ENCODE measurements at regions not wholly inside any gene's neighbourhood (a gene's known extent, or its start where the extent isn't known, plus 50 kb on each side); places are given as distances from the start of the nearest gene placed in this dataset.

DNA sequence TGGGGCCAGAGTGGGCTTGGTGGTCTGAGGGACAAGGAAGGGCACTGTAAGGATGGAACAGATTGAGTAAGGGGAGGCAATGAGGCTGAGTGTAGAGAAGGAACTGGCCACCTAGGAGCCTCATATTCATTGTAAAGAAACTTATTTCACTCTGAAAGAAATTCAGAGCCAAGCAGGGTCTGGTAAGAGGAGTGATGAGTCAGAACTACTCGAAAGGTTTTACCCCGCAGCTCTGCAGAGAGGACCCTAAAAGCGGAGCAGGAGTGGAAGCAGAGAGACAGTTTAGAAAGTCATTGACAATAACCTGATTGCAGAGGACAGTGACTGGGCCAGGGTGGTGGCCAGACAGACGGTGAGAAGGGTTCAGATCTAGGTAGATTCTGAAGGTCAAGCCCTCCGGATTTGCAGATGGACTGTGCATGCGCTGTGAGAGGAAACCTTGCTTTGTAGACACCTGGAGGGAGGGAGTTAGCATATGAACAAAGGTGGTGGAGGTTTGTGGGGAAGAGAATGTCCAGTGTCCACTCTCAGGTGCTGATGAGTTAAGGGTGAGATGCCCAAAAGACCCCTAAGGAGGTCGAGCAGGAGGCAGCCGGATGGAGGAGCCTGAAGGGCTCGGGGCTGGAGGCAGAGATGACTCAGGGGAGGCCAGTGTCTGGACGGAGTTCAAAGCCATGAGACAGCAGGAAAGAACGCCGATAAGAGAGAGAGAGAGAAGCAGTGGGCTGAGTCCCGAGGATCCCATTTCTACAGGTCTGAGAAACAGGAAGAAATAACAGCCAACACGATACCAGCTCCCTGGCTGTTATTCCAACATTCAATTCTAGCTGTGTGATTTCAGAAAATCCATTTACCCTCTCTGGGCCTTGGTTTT, 546.0 kb downstream of the BRD1 start (continued):
- TF ChIP-seq ZNF462 (CRISPR knock-in tag; IDR thresholded peaks at IDR 0.05) = no peak

DNA sequence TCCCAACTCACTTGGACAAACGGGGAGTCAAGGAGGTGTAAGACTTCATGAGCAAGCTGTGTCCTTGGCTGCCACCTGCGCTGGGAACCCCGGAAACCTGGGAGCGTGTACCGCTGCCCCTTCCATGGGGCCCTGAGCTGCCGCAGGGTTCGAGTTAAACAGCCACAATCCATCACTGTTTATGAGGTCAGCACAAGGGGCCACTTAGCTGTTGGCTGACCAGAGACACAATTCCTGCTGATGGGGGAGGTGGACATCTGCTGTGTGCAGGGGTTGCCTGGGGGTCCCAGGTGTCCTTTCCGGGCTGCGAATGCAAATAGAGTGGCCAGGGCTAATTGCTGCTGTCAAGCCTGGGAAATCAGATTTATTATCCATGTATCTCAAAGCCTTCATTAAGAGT, 549.3 kb downstream of the BRD1 start:
- Histone ChIP-seq H2AFZ (no peak overlapping the region), H3K27ac (ENCODE audit: low read depth) (no peak overlapping the region), H3K27me3 (ENCODE audit: insufficient read depth) (no peaks in the 10 kb centered on the region), H3K9me2 (ENCODE audit: insufficient read depth) (no peaks in the 10 kb centered on the region), H3K79me2 (replicated peaks; ENCODE audit: insufficient read depth) (no peaks in the 10 kb centered on the region), H3K36me3 (ENCODE audit: insufficient read depth) (peaks cover 15% of the 10 kb centered on the region), H3K4me3 (no peak overlapping the region), H3F3A (replicated peaks; ENCODE audit: low read depth) (no peaks in the 10 kb centered on the region), H4K20me1 (replicated peaks; ENCODE audit: insufficient read depth) (no peaks in the 10 kb centered on the region), H3K4me1 (ENCODE audit: insufficient read depth) (no peaks in the 10 kb centered on the region), H3K4me2 (no peak overlapping the region)
- H3K36me3 Mint-ChIP-seq (ENCODE audit: low read depth) = 0 out of 3 replicates have a peak, but pooled peaks cover 2% of the 10 kb centered on the region
- DNase-seq (ENCODE audit: low spot score) (no peak), ATAC-seq (no peak)
- TF ChIP-seq POLR2AphosphoS5 (IDR thresholded peaks at IDR 0.05; ENCODE audit: low read depth) = no peak
- no peak for TF ChIP-seq ZNF462 (CRISPR knock-in tag; IDR thresholded peaks at IDR 0.05)
- TF ChIP-seq EZH2phosphoT487 (IDR thresholded peaks at IDR 0.05; ENCODE audit: unreplicated experiment) = no peak
- no peak for TF ChIP-seq ZNF114 (CRISPR knock-in tag; IDR thresholded peaks at IDR 0.05)
- TF ChIP-seq CREB1 (CRISPR knock-in tag; IDR thresholded peaks at IDR 0.05; ENCODE audit: low read depth) = no peak
- no peak for TF ChIP-seq STAT1 (IDR thresholded peaks at IDR 0.05; ENCODE audit: unreplicated experiment)
- H3K9me3 Mint-ChIP-seq = no peaks in the 10 kb centered on the region
- H3K4me1 Mint-ChIP-seq = peaks cover 11% of the 10 kb centered on the region
- no peak overlapping the region for H3K4me3 Mint-ChIP-seq
- no peak overlapping the region for H3K27ac Mint-ChIP-seq
- peaks cover 13% of the 10 kb centered on the region for H3K27me3 Mint-ChIP-seq (ENCODE audit: insufficient read depth, low read depth, poor library complexity)

Measured in GM23338 (cell line).